HG03378 (cell line): ENCODE measurements at regions not wholly inside any gene's neighbourhood (a gene's known extent, or its start where the extent isn't known, plus 50 kb on each side); places are given as distances from the start of the nearest gene placed in this dataset.

ENCODE experiments used
- ATAC-seq: cut with Tn5 transposase; IDR thresholded peaks from one replicate; pipeline ENCODE4 v1.9.1; 2021; ENCODE audit warnings: mild to moderate bottlenecking, moderate library complexity; ENCODE audit not compliant: unreplicated experiment

DNA sequence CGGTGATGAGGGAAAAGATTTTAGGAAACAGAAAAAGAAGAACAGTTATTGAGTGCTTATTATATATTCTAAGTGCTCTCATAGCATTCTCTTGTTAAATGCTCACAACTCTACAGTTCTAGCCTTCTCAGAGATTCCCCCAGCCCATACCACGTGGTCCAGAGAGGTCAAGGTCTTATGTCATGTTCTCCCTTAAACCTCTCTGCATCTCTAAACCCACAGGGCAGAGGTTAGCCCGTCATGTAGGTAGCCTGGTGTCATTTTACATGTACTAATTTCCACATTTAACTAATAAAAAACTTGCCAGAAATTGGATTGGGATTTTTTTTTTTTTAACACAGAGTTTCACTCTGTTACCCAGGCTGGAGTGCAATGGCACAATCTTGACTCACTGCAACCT is 178.0 kb downstream of the CEMIP2 start:
- ATAC-seq, result no peak

DNA sequence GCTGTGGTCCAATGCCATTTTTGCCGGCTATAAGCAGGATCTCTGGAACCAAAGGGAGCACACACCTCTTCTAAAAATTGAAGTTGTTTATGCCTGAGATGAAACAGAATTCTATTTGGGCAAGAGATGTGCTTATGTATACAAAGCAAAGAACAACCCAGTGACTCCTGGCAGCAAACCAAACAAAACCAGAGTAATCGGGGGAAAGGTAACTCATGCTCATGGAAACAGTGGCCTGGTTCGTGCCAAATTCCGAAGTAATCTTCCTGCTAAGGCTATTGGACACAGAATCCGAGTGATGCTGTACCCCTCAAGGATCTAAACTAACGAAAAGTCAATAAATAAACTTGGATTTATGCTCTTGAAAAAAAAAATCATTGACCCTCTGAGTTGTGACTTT is 178.7 kb downstream of the CEMIP2 start:
- ATAC-seq, result no peak

DNA sequence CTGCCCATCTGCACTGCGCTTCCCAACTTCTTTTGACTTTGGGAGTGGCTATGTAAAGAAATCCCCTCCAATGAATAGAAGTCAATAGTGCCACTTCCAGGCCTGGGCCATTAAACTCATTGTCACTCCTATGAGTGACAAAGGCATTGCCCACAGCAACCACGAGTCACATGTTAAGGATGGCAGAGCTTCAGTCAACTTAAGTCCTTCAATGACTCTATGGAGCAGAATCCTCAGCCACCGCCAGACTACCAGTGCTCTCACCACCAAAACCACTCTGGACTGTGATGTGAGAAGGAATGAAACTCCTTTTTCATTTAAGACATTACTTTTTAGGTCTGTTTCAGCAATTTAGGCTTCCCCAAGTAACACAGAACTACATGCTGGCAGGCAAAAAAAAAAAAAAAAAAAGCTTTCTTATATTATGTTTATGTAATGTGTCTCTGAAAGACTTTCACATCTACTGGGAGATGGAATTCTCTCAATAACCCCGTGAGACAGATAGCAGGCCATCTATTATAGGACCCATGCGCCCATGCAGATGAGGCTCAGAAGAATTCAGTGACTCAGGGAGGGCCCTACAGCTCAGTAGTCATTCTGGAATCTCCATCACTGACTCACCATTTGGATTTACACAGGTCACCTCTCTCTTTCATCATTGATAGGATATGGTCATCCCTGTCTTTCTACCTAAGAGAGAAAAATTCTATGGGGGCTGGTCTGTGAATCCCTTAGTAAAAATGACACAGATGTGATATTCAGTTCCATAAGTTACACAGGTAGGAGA is 180.5 kb downstream of the CEMIP2 start:
- ATAC-seq, result no peak

DNA sequence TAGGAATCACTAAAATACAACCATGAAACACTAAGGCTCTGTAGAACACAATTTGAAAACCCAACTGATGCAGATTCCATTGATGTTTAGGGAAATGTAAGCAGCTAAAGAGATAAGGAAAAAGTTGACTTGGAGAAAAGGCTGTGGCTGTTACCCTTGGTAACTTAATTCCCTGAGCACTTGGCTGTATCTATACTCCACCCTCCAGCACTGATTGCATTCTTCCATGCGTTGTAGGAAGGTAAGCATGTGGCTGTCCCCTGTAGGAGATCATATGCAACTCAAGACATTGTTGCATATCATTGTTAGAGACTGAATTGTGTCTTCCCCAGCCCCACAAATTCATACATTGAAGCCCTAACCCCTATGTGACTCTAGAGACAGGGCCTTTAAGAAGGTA is 184.5 kb downstream of the CEMIP2 start:
- ATAC-seq, result no peak

DNA sequence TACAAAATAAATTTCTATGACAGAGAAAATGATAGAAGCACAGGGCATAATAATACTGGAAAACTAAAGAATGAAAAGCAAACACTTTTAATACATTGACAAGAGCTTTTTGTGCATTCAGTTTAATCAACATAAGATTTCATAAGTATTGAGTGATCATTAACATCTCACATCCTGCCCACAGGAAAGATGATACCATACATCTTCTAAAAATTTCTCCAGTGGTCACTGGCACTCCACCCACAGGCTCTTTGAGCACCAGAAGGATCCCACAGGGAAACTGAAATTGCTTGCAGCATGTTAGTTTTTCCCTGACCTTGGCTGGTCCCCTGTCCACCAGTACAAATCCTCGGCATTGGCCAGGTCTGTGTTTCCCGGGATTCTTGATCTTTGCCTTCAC is 186.0 kb downstream of the CEMIP2 start:
- no peak for ATAC-seq

DNA sequence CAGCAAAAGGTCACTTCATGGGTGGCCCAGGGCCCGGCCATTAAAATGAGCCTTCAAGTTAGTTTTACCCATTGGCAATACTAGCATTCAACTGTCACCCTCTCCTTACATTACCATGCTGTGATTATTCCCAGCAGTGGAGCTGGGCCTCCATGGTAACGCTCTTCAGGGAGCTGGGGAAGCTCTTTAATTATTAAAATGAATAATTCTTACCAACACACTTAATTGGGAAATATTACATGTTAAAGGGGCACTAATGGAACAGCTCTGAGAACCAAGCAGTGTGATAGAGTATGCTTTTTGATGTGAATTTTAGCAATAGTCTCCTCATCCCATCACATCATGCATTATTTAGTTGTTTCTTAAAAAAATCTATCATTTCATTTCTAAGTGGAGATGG is 187.2 kb downstream of the CEMIP2 start:
- no peak for ATAC-seq

DNA sequence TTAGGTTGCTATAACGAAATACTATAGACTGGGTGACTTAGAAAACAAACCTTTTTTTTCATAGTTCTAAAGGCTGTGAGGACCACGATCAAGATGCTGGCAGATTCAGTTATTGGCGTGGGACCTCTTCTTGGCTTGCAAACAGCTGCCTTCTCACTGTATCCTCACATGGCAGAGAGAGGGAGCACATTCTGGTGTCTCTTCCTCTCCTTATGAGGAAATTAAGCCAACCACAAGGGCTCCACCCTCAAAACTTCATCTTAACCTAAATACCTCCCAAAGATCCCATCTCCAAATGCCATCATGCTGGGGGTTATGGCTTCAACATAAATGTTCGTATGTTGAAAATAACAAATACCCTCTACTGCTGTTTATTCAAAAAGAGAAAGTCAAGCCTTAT is 197.1 kb downstream of the CEMIP2 start:
- no peak for ATAC-seq

DNA sequence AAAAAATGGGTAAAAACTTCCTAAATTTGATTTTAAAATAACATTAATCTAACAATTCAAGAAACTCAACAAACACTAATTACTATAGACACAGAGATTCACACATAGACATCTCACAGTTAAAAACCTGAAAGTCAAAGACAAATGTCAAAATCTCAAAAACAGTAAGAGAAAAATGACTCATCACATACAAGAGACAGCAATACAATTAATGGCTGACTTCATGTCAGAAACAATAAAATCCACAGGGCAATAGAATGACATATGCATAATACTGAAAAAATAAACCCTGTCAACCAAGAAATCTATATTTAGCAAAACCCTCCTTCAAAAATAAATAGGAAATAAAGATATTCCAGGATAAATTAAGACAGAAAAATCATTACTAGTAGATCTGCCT is 200.4 kb downstream of the CEMIP2 start:
- no peak for ATAC-seq

DNA sequence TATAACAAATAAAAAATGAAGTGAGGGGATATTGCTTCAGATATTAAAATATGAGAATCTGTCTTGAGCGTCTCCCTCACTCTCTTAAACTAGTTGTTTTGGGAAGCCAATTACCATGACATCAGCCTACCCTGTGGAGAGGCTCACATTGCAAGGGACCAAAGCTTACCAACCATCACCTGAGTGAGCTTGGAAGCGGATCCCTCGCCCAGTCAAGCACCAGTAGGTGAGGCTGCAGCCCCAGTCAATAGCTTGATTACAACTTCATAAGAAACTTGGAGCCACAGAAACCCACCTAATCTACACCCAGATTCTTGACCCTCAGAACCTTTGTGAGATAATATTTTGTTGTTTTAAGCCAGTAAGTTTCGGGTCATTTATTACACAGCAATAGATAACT is 206.2 kb downstream of the CEMIP2 start:
- ATAC-seq, result no peak

DNA sequence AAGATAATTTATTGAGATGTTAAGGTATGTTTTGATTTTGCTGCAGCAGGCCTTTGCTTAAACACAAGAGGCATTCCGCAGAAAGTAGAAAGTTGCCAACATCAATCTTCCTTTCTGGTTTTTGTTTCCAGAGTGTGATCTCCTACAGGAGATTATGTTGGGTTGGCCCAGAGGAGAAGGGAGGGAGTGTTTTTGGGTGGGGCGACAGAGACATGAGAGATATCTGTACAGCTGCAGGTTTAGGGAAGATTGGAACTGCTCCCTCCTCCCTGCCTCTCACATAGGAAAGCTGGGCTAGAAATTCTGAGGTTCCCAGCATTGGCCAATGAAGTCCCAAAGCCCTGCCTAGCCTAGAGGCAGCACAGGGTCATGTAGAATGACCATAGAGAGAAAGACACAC is 211.0 kb downstream of the CEMIP2 start:
- ATAC-seq, result no peak

DNA sequence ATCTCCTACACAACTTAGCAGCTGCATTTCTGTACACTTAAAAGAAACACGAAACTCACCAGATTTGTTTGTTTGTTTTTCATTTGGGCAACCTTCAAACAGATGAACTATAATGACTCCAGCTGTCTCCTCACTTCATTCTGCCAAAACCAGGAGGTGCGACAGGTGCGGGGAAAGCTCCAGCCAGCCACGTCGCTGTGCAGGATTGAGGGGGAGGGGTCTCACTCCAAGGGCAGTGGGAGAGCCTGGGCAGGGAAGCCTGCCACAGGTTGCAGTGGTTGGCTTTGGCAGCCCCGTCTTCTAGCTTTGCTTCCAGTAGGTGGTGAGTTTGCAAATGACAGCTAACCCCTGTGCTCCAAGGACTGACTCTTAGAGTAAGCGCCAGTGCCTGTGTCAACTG is 215.8 kb downstream of the CEMIP2 start:
- ATAC-seq, result no peak

DNA sequence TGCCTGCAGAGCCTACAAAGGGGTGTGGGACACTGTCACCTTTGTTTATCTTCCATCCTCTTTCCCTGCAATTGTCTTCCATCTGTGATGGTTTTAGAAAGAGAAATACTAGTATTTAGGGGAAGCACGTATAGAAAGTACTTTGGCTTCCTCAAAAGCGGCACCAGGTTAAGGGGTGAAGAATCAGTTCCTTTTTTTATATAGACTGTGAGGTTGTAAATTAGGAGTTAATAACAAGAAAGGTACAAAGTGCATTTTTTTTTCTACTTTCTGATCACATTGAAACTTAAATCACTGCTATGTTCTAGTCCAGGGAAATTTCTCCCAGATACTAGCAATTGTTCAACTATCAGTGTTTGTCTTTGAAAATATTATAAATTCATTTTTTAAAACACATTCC is 219.3 kb downstream of the CEMIP2 start:
- peak; percentile 96 for ATAC-seq

DNA sequence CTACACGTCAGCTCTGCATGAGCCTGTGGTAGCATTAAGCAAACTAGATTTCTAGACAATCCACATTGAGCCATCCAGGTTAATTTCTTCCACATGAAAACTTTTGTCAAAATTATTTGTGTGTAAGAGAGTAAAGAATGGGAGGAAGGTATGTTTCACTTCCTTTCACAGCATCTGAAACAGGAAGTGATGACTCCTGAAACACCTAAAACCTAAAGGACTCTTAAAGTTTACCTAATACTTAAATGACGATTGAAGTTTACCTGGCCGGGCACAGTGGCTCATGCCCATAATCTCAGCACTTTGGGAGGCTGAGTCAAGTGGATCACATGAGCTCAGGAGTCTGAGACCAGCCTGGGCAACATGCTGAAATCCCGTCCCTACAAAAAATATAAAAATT is 223.8 kb downstream of the CEMIP2 start:
- ATAC-seq, result no peak

DNA sequence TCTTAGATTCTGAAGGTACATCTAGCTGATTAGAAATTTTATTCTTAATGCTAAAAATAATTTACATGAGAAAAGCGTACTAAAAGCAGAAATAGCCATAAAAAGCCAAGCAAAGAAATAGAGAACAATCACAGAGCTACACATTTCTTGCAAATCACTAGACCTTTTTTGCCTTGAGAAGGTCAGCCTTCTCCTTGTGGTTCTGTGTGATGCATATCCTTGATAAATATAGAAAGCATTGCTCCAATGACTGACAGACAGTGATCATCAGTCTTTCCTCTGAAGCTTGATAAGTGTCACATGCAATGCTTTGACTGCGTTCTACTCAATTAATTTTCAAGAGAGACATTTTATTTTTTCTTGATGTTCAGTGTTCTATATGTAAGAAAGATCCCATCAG is 226.9 kb downstream of the CEMIP2 start:
- no peak for ATAC-seq

DNA sequence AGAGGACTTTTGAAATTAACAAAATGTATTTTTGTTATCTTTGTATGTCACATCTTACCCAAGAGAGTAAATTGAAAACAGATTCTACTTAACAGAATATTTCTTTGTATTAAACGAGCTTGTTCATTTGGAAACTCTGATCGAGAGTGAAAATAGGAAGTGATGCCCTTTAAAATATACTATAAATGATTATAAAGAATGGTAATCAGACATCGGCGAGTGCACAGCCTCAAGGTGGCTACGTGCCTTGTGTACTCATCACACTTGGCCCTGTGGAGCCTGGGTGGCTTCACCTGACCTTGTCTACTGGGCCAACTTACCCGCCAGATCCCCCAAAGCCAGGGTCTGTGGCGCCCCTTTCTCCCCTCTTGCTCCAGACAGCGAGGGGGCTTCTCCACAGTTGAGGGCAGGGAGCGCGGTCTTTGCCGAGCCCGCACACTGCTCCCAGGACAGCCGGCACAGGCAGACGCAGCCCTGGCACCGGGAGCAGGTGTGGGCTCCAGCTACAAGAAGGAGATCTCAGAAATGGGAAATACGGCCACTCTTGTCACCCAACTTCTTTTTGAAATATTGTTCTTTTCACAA is 243.2 kb downstream of the CEMIP2 start:
- ATAC-seq, result peak; percentile 68

DNA sequence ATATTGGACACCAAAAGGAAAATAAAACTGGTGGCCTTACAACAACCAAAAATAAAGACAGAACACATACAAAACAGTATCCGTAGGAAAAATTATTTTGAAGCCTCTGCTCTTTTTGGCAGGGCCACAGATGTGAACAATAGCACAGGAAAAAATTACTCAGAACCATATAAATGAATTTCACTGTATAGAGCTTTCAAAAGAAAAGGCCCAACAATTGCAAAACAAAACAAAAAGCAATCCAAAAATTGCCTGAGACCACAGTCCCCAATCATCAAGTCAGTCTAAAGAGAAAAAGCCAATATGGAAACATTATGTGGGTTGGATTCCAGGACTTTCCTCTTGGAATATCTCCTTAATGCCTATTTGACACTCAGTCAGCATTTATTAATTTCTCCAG is 243.8 kb downstream of the CEMIP2 start:
- no peak for ATAC-seq

DNA sequence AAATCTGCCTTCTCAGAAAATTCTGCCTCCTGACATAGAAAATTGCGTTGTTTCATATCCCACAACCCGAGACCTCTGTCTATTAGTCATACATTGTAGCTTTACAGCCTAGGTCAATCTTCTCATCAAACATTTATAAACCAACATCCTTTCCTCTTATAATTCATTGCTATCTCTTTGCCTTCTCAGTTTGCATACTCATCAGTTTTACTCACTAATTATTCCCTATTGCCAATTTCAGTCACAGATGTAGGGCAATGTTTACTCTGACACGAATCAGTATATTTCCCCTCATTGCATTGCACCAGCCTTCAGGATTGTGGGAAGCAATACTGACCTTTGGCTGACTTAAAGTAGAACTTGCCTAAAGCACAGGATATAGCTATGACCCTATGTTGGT is 247.2 kb downstream of the CEMIP2 start:
- no peak for ATAC-seq

DNA sequence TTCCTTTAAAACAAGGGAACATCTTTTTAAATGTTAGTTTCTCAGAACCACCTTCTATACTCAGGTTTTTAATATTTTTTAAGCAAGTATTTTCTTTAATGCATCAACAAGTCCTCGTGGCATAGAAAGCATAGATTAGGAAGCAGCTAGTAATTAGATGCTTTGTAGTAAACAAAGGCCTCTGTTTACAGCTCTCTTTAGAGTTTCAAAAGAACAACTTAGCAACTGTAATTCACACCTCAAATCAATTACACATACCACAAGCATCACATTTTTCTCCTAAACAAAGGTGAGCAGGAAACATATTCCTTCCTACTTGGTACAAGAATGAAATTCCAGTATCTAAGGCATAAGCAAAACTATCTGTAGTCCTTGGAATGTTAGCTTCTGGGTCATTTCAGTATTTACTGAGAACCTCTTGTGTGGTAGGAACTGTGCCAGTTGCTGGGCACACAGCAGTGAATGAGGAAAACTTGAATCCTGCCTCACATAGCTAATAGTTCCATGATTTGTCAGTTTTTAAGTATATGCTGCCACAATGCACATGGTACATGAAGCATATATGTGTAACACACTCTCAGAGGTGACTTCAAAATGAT is 249.1 kb downstream of the CEMIP2 start:
- no peak for ATAC-seq

DNA sequence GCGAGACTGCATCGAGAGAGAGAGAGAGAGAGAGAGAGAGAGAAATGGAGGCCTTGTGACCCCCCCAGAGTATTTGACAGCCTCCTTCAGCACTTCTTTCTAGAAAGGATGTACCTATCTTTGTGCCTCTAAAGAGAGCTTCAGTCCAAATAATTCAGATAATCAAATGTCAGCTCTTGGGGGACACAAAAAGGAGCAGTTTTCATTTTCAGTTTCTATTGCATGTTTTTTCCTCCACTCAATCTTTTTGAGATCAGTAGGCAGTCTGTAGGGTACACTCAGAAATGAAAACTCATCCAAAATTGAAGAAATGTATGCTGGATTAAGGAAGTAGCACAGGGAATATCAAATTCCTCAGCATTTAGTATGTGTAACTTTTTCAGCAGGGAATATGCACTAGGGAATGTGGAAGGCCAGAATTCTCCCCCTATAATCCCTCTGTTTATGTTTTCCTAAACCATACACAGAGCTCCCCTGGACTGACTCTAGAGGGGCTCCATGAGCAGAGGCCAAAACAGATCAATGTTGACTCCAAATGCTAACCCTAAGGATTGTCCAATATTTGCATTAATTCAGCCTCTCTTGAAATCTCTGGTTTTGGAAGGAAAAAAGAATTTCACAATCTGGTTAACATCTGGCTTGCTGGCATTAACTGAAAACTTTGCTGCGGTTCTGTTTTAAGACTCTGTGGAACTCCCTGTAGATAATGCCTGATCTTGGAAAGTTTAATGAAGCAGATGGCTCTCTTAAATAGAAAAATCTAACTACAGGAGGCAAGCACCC is 250.1 kb downstream of the CEMIP2 start:
- no peak for ATAC-seq

DNA sequence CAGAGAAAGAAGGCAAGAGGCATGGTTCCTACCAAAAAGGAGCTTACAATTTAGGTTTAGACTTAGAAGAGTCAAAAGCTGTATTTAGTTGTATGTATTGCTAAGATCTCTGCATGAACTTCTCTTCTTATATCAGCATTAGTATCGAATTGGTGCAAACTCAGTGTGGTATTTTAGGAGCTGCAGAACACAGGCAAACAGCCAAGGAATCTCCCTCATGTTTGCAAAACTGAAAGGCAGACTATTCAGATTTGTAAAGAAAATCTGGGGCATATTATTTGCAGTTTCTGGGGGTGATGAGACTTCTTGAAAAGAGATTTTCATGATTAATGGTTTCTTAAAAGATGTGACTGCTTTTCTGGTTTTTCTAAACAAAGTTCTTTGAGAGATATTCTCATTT is 252.7 kb downstream of the CEMIP2 start:
- no peak for ATAC-seq

DNA sequence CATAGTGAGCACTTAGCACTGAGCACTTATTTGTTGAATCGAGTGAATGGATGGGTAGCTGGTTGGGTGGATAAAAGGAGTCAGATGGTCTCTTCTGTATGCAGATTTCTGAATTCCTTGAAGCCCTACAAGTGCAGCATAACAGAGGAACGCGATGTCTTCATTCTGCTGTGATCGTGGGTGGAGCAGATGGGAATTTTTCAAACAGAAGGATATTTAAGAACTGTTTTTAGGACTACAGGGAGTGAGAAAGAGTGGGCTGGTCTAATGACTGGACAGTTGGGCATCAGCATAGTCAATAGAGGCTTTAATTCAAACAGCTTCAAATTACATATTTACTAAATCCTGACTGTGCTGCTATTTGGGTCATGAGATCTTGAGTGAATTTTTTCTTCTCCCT is 253.2 kb downstream of the CEMIP2 start:
- no peak for ATAC-seq
